SK-N-SH treated with all-trans-retinoic acid at 6 μM for 48 hours (cell line): ENCODE measurements at regions not wholly inside any gene's neighbourhood (a gene's known extent, or its start where the extent isn't known, plus 50 kb on each side); places are given as distances from the start of the nearest gene placed in this dataset.
A peak's percentile ranks its signal among the peaks of the same experiment; 100 is the strongest.

ENCODE experiments used
- CSDC2 ChIP-seq: fragments of 250-450 bp; sonication (Bioruptor Pico); IDR thresholded peaks from 2 replicates; pipeline ENCODE4 v1.5.0; 2020; ENCODE audit warnings: mild to moderate bottlenecking, moderate library complexity
- ESRRG ChIP-seq: fragments of 250-450 bp; sonication (Bioruptor Pico); IDR thresholded peaks from 2 replicates; pipeline ENCODE4 v1.6.1; 2021; ENCODE audit warnings: mild to moderate bottlenecking
- GLIS3 ChIP-seq: fragments of 250-450 bp; sonication (Bioruptor Pico); IDR thresholded peaks from 2 replicates; pipeline ENCODE4 v1.5.0; 2020; ENCODE audit warnings: mild to moderate bottlenecking, moderate library complexity
- PPARA ChIP-seq: fragments of 250-450 bp; sonication (Bioruptor Pico); IDR thresholded peaks from 2 replicates; pipeline ENCODE4 v1.5.0; 2020; ENCODE audit warnings: mild to moderate bottlenecking, borderline replicate concordance
- RARB ChIP-seq: fragments of 250-450 bp; sonication (Bioruptor Pico); IDR thresholded peaks from 2 replicates; pipeline ENCODE4 v1.8.0; 2021; ENCODE audit warnings: mild to moderate bottlenecking, moderate library complexity
- TCF4 ChIP-seq: fragments of 250-450 bp; sonication (Bioruptor Pico); IDR thresholded peaks from 2 replicates; pipeline ENCODE4 v1.8.0; 2021; ENCODE audit warnings: mild to moderate bottlenecking, moderate library complexity, borderline replicate concordance
- TOX ChIP-seq: fragments of 250-450 bp; sonication (Bioruptor Pico); IDR thresholded peaks from 2 replicates; pipeline ENCODE4 v1.8.0; 2021; ENCODE audit warnings: mild to moderate bottlenecking, moderate library complexity, borderline replicate concordance
- ZFP30 ChIP-seq: fragments of 450-650 bp; formaldehyde crosslinking; IDR thresholded peaks from 2 replicates; pipeline ENCODE4 v1.5.0; 2022; ENCODE audit warnings: mild to moderate bottlenecking, moderate library complexity
- ZNF565 ChIP-seq: fragments of 450-650 bp; formaldehyde crosslinking; conservative IDR thresholded peaks from 2 replicates; pipeline ENCODE4 v1.5.0; 2020; ENCODE audit warnings: low read depth, mild to moderate bottlenecking, moderate library complexity
- TF ChIP-seq, protein P1 (sequence below): fragments of 250-450 bp; sonication (Bioruptor Pico); IDR thresholded peaks from 2 replicates; pipeline ENCODE4 v1.5.1; 2020; ENCODE audit warnings: low read depth, mild to moderate bottlenecking, moderate library complexity
- TF ChIP-seq, protein P2 (sequence below): fragments of 250-450 bp; sonication (Bioruptor Pico); IDR thresholded peaks from 2 replicates; pipeline ENCODE4 v1.8.0; 2020; ENCODE audit warnings: mild to moderate bottlenecking, moderate library complexity, borderline replicate concordance

DNA sequence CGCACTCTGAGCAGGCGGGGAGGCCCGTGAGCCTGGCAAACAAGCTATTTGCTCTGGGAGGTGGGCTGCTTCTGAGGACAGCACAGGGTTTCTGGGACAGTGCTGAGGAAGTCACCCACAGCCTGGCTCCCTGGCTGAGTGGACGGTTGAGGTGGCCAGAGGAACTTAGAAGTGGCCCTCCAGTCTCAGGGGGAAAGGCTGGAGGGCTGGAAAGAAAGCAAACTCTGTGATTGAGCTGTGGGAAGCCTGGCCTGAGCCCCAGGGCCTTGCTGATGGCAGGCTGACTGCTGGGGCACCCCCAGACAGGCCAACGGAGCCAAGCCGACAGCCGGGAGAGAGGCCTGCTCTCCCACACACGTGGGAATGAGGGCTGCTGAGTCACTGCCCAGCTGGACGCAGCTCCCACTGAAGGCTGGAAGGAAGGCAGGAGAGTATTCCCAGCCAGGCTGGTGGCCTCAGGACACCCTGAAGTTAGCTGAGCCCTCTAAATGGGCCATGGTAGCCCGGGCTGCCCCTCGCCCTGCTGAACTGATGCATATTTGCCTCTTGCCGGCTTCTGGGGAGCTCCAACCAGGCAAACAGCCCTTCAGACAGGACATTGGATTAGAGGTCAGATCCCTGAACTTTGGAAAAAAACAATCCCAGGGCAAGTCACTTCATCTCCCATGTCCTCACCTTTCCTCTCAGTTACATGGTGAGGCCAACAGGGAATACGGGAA lies 98.0 kb upstream of the TLE3 start:
- no peak for TF ChIP-seq GLIS3 (CRISPR knock-in tag)
- no peak for TF ChIP-seq ESRRG (CRISPR knock-in tag)
- TF ChIP-seq, protein P1, sequence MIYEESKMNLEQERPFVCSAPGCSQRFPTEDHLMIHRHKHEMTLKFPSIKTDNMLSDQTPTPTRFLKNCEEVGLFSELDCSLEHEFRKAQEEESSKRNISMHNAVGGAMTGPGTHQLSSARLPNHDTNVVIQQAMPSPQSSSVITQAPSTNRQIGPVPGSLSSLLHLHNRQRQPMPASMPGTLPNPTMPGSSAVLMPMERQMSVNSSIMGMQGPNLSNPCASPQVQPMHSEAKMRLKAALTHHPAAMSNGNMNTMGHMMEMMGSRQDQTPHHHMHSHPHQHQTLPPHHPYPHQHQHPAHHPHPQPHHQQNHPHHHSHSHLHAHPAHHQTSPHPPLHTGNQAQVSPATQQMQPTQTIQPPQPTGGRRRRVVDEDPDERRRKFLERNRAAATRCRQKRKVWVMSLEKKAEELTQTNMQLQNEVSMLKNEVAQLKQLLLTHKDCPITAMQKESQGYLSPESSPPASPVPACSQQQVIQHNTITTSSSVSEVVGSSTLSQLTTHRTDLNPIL (CRISPR knock-in tag) = no peak
- no peak for TF ChIP-seq ZFP30 (CRISPR knock-in tag)
- TF ChIP-seq, protein P2, sequence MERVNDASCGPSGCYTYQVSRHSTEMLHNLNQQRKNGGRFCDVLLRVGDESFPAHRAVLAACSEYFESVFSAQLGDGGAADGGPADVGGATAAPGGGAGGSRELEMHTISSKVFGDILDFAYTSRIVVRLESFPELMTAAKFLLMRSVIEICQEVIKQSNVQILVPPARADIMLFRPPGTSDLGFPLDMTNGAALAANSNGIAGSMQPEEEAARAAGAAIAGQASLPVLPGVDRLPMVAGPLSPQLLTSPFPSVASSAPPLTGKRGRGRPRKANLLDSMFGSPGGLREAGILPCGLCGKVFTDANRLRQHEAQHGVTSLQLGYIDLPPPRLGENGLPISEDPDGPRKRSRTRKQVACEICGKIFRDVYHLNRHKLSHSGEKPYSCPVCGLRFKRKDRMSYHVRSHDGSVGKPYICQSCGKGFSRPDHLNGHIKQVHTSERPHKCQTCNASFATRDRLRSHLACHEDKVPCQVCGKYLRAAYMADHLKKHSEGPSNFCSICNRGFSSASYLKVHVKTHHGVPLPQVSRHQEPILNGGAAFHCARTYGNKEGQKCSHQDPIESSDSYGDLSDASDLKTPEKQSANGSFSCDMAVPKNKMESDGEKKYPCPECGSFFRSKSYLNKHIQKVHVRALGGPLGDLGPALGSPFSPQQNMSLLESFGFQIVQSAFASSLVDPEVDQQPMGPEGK (CRISPR knock-in tag) = no peak
- no peak for TF ChIP-seq TCF4 (CRISPR knock-in tag)
- TF ChIP-seq PPARA (CRISPR knock-in tag) = no peak
- peak; percentile 60; the same call in 1 of the 2 replicates for TF ChIP-seq CSDC2 (CRISPR knock-in tag)
- TF ChIP-seq RARB (CRISPR knock-in tag) = no peak
- no peak for TF ChIP-seq TOX (CRISPR knock-in tag)
- 0 out of 2 replicates have a peak, but pooled peaks have one; percentile 10 for TF ChIP-seq ZNF565 (CRISPR knock-in tag)
